GM18907 (cell line): ENCODE measurements at regions not wholly inside any gene's neighbourhood (a gene's known extent, or its start where the extent isn't known, plus 50 kb on each side); places are given as distances from the start of the nearest gene placed in this dataset.

ENCODE experiments used
- ATAC-seq: cut with Tn5 transposase; IDR thresholded peaks from one replicate; pipeline ENCODE4 v1.9.1; 2021; ENCODE audit warnings: mild to moderate bottlenecking, moderate library complexity; ENCODE audit not compliant: unreplicated experiment

DNA sequence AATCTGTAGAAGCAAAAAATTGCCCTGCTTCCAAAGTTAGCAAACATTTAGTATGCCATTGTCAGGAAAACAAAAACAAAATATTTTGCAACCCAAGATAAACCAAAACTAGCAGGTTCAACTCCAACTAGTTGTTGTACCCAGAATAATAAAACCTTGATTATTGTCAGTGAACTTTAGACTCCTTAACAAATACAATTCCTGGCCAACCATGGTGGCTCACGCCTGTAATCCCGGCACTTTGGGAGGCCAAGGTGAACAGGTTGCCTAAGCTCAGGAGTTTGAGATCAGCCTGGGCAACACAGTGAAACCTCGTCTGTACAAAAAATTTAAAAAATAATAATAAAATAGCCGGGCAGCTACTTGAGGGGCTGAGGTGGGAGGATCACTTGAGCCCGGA lies 53.6 kb upstream of the EPCAM start:
- ATAC-seq: no peak

DNA sequence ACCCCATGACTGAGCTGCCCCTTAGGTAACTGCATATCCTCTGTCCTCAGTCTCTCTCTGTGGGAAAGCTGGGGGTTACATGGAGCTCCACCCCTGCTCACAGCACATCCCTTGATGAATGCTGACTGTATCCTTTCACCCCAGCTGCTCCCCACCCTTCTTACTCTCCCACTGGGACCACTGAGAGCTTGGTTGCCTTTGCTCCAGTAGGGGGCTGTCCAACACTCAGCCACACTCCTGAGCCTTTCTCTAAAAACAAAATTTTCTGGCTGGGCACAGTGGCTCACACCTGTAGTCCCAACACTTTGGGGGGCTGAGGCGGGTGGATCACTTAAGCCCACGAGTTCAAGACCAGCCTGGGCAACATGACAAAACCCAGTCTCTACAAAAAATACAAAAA lies 55.4 kb upstream of the EPCAM start:
- ATAC-seq: no peak

DNA sequence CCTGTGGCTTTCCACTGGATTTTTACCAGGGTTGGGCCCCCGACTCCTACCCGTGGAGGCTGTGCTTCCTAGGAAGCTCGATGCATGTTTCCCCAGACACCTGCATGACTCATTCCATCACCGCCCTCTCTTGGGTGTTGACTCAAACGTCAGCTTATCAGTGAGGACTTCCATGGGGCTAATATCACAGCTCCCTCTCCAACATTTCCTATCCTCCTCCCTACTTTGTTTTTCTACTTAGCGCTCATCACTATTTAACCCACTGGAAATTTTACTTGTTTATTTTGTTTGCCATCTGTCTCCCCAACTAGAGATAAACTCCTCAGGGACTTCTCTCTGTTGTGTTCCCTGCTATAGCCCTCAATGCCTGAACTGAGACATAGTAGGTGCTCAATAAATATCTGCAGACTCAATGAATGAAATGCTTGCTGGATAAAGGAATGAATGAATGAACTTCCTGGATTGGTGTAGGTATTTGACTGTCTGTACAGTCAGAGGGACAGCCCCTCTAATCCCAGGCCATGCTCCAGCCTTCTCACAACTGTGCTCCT lies 55.9 kb upstream of the EPCAM start:
- no peak for ATAC-seq

DNA sequence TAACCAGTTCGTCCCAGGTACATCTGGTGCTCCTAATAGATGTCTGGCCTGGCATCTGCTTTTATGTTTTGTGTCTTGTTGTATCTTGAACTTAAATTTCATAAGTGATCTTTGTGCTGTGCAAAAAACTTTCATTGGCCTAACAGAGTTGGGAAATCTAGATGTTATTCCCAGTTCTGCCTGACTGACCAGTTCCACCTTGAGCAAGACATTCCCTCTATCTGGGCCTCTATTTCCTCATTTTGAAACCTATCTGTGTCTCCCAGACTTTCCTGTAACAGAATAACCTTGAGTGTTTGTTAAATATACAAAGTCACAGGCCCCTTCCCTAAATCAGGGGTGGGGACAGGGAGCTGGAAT lies 56.6 kb upstream of the EPCAM start:
- no peak for ATAC-seq

DNA sequence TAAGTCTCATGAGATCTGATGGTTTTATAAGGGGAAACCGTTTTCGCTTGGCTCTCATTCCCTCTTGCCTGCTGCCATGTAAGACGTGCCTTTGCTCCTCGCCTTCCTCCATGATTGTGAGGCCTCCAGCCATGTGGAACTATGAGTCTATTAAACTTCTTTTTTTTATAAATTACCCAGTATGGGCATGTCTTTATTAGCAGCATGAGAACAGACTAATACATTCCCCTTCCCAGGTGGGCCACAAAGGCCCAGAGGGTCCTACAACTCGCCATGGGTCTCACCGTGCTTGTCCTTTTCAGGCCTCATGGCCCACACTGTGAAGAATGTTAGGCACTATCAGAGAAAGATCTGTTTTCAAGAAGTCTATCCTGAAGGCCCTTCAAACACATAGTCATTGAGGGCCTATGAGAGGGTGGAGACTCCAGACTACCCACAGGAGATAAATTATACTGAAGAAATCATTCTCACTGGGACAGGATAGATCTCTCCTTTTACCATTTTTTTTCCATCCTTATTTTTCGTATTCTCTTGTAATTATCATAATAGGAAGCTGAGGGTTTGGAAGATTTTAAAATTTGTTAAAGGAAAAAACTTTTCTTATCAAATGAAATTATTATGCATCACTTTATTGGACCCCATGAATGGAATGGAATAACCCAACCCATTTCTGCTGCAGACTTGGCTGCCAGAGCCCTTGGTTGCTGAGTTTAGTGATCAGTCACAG lies 57.2 kb upstream of the EPCAM start:
- ATAC-seq: no peak

DNA sequence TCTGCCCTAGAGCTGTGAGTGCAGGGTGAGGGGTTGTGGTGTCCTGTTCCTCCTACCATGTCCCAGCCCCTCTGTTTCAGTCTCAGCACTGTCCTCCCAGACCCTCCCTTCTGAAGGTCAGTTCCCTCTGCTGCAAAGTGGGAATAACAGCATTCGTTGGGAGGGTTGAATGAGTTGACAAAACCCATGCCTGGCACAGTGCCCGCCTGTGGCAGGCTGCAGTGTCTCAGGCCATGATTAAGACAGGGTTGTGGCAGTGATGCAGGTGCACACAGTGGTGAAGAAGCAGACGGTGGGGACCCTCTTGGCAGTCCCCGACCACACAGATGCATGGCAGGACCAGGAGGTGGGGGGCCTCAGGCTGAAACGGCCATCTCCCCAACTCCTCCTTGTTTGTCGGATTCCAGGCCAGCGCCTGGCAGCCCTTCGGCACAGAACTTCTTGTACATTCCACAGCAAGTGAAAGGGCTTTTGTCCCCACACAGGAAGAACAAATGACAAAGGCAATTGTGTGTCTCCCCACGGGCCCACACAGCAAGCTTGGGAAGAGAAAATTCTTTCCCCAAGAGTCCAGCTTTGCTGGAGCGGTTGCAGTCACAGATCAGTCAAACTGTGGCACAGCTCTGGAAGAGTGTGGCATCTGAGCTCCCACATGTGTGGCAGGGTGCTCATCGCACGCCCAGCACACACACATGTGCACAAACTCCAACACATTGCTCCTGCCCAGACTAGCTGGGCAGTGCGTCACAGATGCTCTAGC lies 58.1 kb upstream of the EPCAM start:
- peak; percentile 23 for ATAC-seq

DNA sequence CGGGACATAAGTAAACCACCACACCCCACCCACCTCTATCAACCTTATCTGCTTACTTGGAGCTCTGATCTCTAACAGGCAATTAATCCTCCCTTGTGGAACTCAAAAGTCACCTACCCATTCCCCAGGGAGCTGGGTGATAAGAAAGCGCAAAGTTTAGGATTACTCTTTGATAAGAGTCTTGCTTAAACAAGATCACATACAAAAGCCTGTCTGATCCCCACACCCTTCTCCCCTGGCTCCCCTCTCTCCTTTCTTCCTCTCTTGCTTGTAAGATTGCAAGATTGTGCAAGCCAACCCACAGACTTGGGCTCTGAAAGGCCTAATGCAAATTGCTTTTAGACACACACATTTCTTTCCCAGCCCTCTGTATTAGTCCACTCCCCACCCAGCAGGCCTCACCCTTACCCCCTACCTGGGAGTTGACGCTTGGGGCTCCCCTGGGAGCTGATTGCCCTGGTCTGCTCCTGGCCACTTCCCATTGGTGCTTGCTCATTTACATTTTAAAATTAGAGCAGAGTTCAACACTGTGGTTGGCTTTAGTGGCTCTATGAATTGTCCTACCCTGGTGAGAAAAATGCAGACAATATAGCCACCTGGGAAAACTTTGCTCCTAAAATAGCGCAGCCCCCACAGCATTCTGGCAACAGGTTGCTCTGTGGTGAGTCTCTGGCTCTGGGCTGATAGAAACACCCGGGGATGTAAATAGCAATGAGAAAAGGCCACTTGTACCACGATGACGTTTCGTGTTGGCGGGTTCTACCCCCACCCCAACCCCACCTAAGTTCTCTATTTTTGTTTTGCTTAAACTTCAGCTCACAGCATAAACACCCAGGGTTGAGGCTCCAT lies 58.9 kb upstream of the EPCAM start:
- peak; percentile 91 for ATAC-seq

DNA sequence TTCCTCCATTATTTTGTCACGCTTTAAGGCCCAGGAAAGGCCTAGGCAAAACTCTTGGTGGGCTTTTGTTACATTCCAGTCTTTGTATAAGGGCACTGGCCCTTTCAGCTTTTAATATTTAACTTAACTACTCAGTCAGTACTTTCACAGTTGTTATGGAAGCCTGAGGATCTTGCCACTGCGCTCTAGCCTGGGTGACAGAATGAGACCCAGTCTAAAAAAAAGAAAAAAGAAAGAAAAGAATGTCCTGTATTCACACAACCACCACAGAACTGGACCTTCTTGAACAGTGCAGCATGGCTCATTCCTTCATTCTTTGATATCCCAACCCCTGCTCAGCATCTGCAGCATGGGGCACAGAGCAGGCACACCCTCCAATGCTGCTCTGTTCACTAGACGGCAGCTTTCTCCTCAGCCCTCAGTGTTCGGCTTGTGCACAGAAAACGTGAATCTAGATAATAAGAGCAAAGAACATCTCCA lies 59.6 kb upstream of the EPCAM start:
- no peak for ATAC-seq

DNA sequence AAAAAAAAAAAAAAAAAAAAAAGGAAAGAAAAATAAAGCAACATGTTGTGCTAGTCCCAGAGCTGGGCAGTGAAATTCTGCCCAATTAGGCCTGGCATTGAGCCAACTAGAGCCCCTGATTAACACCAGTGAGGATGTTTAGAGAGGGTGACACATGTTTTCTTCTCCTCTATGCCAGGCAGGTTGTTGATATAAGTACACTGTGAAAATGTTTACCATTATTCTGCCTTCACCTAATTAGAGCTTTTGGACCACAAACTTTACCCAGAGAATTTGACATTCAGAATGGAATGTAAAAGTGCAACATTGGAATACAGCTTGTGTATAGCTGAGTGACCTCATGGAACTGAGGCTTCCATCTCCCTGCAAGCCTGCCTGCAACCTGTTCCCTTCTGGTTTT lies 62.0 kb upstream of the EPCAM start:
- ATAC-seq: no peak

DNA sequence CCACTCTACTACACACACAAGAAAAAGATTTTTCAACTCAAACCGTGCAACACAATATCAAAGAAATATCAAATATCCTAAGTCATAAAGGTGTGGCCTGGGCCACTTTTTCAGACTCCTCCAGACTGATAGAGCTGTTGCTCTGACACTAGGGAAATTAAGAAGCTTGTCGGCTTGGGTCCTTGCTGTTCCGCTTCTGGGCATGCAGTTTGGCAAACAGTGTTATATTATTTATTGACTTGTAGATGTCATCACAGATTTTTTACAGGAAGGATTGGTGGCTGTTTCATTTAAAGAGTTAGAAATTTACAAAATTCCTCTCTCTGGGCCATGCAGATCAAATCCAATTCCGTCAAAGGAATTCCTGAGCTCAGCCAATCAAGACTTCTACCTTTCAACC lies 64.5 kb upstream of the EPCAM start:
- no peak for ATAC-seq

DNA sequence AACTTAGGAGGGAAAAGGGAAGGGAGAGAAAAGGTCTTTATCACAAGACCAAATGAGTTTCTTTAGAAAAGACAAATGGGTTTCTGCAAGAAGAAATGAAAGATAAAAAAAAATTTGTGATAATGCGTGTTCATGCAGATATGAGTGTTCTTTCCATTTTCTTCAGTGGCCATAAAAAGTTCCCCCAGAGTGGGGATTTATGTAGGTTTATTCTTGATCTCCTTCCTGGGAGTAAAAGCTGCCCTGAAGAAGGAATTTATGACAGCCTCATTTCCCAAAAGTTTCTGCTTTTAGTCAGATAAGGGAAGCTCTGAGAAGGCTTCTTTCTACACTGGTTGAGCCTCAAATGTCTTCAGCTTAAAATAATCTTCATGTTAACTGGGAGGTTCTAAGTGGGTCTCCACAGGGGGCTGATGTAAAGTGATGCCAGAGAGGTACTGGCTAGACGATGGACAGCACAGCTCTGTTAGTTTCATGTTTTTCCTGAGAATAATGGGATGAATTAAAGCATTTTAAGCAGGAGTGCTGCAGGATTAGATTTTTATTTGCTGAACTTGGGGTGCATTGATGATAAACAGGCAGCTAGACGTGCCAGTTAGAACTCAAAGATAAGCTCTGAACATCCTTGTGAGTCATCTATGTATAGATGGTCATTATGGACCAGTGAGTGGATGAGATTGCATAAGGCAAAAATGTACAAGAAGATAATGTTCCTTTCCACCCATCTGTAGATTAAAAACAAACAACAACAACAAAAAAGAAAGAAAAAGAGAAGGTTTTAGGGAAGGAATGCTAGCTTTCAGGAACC lies 65.6 kb upstream of the EPCAM start:
- ATAC-seq: no peak

DNA sequence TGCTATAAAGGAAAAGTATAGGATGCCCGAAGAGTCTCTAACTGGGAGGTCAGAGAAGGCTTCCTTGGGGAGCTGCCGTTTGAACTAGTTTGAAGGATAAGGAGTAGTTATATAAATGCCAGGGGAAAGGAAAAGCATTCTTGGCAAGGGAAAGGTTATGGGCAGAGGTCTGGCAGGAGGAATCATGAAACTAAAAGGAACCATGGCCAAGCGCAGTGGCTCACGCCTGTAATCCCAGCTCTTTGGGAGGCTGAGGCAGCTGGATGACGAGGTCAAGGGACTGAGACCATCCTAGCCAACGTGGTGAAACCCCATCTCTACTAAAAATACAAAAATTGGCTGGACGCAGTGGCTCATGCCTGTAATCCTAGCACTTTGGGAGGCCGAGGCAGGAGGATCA lies 66.8 kb upstream of the EPCAM start:
- ATAC-seq: no peak

DNA sequence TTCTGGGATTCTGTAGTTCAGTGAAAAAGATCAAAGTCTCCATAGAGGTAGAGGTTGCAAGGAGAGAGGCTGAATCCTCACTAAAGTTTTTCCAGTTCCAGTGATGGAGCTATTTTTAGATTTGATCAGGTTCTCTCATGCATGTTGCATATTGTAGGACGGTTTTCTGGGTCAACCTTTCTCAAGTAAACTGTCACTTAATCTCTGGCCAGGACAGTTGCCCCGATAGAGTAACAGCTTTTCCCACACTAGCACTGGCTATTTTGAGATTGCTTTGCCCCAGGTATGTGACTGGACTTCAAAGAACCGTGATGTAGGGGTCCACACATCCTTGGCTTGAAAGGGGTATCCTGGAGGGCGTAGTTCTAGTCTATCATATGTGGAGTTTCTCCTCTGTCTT lies 67.4 kb upstream of the EPCAM start:
- no peak for ATAC-seq

DNA sequence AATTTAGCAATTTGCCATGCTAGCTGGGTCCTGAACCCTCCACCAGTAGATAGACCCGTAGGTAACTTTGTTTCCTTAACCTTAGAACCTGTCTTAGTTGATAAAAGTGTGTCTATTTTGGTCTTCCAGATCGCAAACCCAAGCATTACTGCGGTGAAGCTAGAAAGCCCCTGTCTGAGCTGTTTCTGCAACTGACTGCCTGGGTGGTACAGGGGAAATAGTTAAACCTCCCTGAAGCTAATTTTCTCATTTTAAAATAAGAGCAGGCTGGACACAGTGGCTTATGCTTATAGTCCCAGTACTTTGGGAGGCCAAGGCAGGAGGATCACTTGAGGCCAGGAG lies 67.9 kb upstream of the EPCAM start:
- ATAC-seq: peak; percentile 79

DNA sequence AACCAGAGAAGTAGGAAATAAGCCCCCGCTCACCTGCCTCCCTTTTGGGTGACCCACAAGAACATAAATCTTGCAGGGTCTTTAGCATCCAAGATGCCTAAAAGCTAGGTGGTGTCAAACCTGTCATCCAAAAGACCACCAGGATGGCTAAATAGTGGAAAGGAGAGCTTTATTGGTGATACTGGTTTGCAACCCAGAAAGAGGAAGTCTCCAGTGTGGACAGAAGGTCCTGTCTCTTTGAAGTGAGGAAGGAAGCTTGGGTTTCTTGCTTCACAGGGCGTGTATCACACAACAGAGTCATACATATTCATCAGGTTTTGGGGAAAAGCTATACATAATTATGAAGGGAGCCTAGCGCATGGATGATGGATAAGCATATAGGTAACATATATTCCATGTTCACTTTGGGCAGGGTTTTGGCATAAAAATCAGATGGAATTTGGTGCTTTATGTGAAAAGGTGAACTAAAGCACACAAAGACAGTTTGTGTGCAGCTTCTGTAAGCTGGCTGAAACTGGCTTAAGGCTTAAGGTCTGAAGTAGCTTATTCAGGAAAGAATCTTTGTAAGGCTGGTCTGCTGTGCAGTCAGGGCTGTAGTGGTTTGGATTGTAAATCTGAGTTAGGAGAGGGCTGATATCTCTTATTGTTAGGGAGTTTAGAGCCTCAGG lies 68.4 kb upstream of the EPCAM start:
- ATAC-seq: peak; percentile 79

DNA sequence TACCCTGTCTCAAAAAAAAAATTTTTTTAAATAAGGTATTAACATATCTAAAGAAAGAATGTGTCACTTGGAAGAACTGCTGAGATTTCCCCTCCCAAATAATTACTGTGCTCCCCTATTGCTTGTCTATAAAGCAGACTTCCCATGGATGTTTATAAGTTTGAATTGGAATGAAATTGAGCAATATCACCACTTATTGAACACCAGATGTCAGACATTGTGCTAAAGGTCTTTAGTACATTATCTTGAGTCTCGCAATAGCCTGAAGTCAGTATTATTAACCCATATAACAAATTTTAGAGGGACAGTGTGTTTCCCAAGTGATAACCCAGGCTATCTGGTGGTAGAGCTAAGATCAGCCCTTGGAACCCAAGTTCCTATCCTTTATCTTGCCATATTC lies 69.0 kb upstream of the EPCAM start:
- ATAC-seq: no peak

DNA sequence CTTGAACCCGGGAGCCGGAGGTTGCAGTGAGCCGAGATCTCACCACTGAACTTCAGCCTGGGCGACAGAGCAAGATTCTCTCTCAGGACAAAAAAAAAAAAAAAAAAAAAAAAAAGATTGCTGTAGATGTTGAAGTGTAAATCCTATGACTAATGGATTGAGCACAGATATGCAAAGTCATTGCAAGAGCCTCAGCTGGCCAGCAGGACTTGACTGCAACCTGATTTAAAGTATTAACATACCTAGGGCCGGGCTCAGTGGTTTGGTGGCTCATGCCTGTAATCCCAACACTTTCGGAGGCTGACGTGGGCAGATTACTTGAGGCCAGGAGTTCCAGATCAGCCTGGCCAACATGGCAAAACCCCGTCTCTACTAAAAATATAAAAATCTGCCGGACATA lies 69.6 kb upstream of the EPCAM start:
- no peak for ATAC-seq

DNA sequence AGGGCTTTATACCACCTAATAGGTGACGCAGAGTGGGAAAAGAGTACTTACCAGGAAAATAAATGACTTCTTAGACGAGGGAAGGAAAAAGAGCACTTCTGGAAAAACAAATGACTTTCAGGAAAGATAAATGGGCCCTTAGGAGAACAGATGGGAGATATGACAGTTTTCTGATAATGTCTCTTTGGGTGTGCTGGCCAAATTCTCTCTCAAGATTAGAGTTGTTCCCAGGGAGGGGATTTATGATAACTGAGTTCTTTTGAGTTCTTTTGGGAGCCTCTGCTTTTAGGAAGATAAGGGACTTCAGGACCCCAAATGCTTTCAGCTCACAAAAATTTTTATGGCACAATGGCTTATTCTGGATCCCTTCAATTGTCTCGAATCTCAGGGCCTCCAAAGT lies 70.3 kb upstream of the EPCAM start:
- no peak for ATAC-seq

DNA sequence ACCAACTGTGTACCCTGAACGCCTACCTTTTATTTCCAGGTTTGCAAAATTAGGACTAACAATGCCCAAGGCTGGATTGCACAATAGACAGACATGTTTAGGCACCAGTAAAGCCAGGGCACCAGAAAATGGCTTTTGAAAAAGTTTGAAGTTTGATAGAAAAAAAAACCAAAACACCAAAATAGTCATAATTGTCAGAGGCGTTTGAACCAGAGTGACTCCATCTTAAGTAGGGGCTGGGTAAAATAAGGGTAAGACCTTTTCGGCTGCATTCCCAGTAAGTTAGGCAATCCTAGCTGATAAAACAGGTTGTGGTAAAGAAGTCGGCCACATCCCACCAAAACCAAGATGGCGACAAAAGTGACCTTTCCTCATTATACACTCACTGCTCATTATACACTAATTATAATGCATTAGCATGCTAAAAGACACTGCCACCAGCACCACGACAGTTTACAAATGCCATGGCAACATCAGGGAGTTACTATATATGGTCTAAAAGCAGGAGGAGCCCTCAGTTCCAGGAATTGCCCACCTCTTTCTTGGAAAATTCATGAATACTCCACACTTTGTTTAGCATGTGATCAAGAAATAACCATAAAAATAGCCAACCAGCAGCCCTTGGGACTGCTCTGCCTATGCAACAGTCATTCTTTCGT lies 71.2 kb upstream of the EPCAM start:
- ATAC-seq: no peak
